ENCODE measurements at regions not wholly inside any gene's neighbourhood (a gene's known extent, or its start where the extent isn't known, plus 50 kb on each side); places are given as distances from the start of the nearest gene placed in this dataset.

DNA sequence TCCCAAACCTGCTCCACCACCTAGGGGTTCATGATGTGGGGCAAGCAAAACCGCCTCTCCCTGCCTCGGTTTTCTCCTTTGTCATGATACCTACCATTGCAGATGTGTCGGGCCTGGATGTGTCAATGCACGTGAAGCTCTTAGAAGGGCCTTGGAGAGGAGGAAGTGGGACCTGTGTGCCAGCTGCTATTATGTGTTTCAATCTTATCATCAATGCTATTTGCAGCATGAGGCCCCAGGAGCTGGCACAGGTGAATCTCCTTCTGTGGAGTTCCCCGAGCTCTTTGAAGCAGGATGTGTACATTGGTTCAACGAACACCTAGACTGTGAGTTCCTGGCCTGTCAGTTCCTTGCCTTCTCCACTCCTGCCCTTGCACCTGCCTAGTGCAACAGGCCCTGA is 331.6 kb downstream of the CTTN start:
- no peaks in the 10 kb centered on the region for H3K36me3 ChIP-seq
- H3K27ac ChIP-seq, result no peak overlapping the region
- no peak for TF ChIP-seq Cebpa-rat (IDR thresholded peaks at IDR 0.05)

DNA sequence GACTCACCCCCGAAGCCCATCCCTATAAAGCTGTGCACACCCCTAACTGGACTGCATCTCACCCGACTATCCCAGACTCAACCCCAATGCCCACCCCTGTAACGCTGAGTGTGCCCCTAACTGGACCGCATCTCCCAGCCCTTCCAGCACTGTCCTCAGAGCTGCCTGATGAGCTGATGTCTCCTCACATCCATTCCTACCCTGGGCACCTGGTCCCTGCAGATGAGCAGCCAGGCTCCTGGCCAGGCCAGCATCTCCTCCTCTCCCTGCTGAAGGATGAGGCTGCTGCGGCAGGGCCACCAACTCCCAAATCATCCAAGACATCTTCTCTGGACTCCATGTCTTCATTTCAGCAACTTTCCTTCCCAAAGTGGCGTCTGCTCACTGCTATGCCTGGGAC is 332.1 kb downstream of the CTTN start:
- Histone ChIP-seq H3K9ac (no peak overlapping the region), H4K20me1 (peaks cover 2% of the 10 kb centered on the region; the same call in 1 of the 2 replicates), H3K27me3 (no peaks in the 10 kb centered on the region), H3K4me1 (peaks cover 17% of the 10 kb centered on the region), H3K27ac (no peak overlapping the region), H3K9me3 (no peaks in the 10 kb centered on the region), H3K36me3 (no peaks in the 10 kb centered on the region), H3K4me3 (no peak overlapping the region), H3K4me2 (no peak overlapping the region)
- TF ChIP-seq Cebpa-rat (IDR thresholded peaks at IDR 0.05), result no peak

More for the DNA sequence above, 331.6 kb downstream of the CTTN start:
- H3K27me3 ChIP-seq, result no peaks in the 10 kb centered on the region
- no peak overlapping the region for H3K4me3 ChIP-seq
- no peak overlapping the region for H3K4me2 ChIP-seq
- H3K9me3 ChIP-seq, result no peaks in the 10 kb centered on the region
- H4K20me1 ChIP-seq, result peaks cover 6% of the 10 kb centered on the region; the same call in 1 of the 2 replicates
- peaks cover 22% of the 10 kb centered on the region for H3K4me1 ChIP-seq
- H3K9ac ChIP-seq, result no peak overlapping the region

DNA sequence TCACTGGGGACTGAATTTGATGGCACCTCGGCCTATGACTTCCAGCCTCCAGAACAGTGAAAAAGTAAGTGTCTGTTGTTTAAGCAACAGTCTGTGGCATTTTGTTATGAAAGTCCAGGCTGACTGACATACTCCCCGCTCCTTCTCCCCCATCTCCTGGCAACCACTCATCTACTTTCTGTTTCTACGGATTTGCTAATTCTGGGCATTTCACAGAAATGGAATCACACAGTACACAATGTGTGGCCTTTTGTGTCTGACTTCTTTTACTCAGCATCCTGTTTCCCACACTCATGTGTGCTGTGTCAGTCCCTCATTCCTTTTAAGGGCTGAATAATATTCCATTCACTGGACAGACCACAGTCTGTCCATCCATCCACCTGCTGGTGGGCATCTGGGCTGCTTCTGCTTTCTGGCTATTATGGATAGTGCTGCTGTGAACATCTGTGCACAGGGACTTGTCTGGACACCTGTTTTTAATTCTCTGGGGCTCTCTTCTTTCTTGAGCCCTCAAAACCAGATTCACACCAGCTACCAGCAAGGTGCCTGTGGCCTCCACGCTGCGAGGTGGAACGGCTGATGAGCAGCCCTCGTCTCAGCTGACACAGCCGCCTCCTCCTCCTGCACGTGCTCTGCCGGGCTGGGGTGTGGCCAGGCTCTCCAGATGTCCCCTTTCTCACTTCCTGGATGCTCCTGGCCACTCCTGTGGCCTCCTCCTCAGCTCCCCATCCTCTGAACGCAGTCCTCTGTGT is 333.1 kb downstream of the CTTN start:
- H3K9ac ChIP-seq, result no peak overlapping the region
- H3K9me3 ChIP-seq, result no peaks in the 10 kb centered on the region
- no peak overlapping the region for H3K4me2 ChIP-seq
- TF ChIP-seq Cebpa-rat (IDR thresholded peaks at IDR 0.05), result no peak
- no peak overlapping the region for H3K27ac ChIP-seq
- H3K4me1 ChIP-seq, result peaks cover 9% of the 10 kb centered on the region
- H4K20me1 ChIP-seq, result no peaks in the 10 kb centered on the region
- H3K36me3 ChIP-seq, result no peaks in the 10 kb centered on the region
- no peak overlapping the region for H3K4me3 ChIP-seq
- H3K27me3 ChIP-seq, result no peaks in the 10 kb centered on the region

DNA sequence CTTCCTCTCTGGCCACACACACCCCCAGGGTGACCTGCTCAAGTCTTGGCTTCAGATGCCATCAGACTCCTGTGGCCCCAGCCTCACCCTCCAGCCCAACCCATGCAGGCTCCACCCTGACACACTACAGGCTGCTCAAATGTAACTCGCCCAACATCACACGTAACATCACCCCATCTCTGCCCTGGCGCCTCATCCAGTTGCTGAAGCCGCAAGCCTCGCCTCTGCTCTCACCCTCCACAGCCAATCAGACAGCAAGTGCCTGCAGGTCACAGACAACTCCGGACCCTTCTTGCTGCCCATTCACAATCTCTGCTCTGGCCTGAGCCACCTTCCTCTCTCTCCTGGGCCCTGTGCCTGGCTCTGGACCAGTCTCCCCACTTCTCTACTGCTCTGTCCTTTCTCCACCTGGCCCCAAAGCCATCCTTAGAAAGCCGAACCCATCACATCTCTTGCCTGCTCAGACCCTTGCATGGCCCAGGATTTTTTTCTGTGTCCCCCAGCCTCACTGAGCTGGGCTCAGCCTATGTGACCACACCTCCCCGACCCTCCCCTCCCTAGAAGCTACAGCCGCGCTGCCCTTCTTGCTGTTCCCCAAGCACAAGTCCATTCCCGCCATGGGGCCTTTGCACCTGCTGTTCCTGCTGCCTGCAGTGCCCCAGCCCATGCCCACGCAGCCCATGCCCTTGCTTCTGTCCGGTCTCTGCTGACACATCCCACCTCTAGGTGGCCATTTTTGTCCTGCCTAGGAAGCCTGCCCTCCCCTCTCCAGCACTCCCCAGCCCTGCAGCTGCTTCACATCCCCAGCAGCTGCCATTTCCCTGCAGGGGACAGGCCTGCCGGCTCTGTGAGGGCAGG is 333.9 kb downstream of the CTTN start:
- Histone ChIP-seq H3K27ac (no peak overlapping the region), H3K27me3 (0 out of 2 replicates have a peak, but pooled peaks cover 2% of the 10 kb centered on the region), H3K9me3 (no peaks in the 10 kb centered on the region), H3K4me2 (no peak overlapping the region), H3K36me3 (no peaks in the 10 kb centered on the region), H3K9ac (no peak overlapping the region), H3K4me3 (no peak overlapping the region), H4K20me1 (no peaks in the 10 kb centered on the region), H3K4me1 (peaks cover 15% of the 10 kb centered on the region)
- TF ChIP-seq Cebpa-rat (IDR thresholded peaks at IDR 0.05), result no peak

DNA sequence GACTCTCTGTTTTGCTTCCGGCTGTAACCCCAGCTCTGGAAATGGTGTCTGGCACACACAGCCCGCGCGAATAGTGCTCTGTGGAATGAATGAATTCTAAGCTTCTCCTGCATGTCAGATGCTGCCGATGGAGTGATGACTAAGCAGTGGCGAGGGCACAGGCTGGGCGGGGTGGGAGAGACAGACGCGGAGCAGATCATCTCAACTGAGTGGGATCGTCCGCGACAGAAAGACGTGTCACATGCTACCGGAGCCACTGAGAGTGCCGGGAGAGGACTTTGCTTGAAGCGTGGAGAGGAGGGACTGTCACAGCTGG is 334.5 kb downstream of the CTTN start:
- no peaks in the 10 kb centered on the region for H4K20me1 ChIP-seq
- no peak overlapping the region for H3K4me3 ChIP-seq
- TF ChIP-seq Cebpa-rat (IDR thresholded peaks at IDR 0.05), result no peak
- peaks cover 18% of the 10 kb centered on the region for H3K4me1 ChIP-seq
- no peaks in the 10 kb centered on the region for H3K9me3 ChIP-seq
- H3K27me3 ChIP-seq, result 0 out of 2 replicates have a peak, but pooled peaks cover 6% of the 10 kb centered on the region
- H3K36me3 ChIP-seq, result no peaks in the 10 kb centered on the region
- H3K4me2 ChIP-seq, result no peak overlapping the region
- H3K9ac ChIP-seq, result no peak overlapping the region
- no peak overlapping the region for H3K27ac ChIP-seq

DNA sequence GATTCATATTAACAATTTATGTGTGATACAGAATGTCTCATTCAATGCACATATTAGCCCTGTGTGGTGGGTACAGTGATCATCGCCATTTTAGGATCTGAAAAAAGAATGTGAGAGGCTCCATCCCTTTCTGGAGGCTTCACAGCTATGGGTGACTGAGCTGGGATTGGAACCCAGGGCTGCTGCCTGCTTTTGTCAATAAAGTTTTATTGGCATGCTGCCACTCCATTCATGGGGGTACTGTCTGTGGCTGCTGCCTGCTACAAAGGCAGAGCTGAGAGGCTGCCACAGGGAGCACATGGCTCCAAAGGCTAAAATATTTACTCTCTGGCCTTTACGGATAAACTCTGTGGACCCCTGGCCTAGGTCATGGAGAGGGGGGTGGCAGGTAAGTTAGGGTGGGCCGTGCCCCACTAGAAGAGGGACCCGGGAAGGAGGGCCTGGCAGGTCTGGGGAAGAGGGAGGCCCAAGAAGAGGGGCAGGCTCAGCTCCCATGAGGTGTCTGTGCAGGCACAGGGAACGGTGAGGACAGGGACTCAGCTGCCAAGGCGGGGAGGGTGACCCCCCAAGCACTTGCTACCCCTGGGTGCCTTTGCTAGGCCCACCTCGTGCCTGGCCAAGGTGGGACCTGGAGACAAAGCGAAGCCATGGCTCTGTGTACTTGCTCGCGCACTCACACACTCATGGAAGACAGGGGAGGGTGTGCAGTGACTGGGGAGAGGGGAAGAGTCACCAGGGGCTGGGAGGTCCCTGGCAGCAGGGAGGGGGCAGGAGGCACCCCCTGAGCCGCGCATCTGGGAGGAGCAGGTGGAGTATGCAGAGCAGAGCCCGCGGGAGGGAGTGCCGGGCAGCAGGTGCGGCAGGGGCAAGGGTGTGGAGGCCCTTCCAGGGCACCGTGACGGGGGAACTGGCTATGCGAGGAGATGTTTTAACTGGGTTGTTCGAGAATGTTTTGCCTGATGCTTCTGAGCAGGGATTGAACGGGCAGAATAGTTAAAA is 335.3 kb downstream of the CTTN start:
- H3K4me3 ChIP-seq, result no peak overlapping the region
- no peaks in the 10 kb centered on the region for H3K36me3 ChIP-seq
- peaks cover 18% of the 10 kb centered on the region for H3K4me1 ChIP-seq
- H3K27ac ChIP-seq, result no peak overlapping the region
- H3K9me3 ChIP-seq, result no peaks in the 10 kb centered on the region
- H3K4me2 ChIP-seq, result no peak overlapping the region
- H4K20me1 ChIP-seq, result no peaks in the 10 kb centered on the region
- no peak overlapping the region for H3K9ac ChIP-seq
- TF ChIP-seq Cebpa-rat (IDR thresholded peaks at IDR 0.05), result no peak
- H3K27me3 ChIP-seq, result 0 out of 2 replicates have a peak, but pooled peaks cover 6% of the 10 kb centered on the region

DNA sequence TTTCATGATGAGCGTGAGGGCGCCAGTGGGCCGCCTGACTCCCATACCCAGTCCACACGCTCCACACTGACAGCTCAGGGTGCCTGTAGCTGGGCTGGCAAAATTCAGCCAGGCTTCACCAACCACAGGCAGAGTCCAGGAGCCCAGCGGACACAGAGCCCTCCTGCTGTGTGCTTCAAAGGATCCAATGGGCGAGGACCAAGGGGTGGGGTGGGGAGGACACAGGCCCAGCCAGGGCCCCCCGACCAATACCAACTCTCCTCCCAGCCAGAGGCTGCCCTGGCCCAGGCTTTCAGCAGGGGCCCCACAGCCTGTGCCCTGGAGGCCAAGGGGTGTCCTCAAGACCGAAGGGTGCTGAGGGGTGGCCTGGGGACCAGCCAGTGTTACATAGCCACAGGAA is 336.1 kb downstream of the CTTN start:
- no peak for TF ChIP-seq Cebpa-rat (IDR thresholded peaks at IDR 0.05)
- Histone ChIP-seq H3K4me1 (peaks cover 12% of the 10 kb centered on the region), H3K27ac (no peak overlapping the region), H3K9me3 (no peaks in the 10 kb centered on the region), H3K36me3 (no peaks in the 10 kb centered on the region), H3K4me2 (no peak overlapping the region), H4K20me1 (no peaks in the 10 kb centered on the region), H3K27me3 (0 out of 2 replicates have a peak, but pooled peaks cover 6% of the 10 kb centered on the region), H3K4me3 (no peak overlapping the region), H3K9ac (no peak overlapping the region)

DNA sequence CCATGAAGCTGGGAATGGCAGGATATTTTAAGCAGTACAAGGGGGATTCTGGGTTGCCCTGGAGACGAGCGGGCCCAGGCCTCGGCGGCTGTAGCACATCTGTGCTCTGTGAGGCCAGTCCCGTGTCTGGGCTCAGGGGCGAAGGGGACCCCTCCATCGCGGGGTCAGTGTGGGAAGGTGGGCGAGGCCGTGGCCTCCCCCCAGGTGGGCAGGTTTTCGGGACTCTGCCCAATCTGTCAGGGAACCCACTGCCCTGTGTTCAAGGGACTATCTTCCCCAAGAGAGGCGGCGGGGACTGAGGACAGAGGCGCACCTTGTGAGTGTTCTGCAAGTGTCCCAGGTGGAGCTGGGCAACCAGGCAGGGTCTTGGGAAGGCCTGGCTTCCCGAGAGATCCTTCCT is 336.6 kb downstream of the CTTN start:
- H3K9me3 ChIP-seq, result no peaks in the 10 kb centered on the region
- no peaks in the 10 kb centered on the region for H3K36me3 ChIP-seq
- no peak for TF ChIP-seq Cebpa-rat (IDR thresholded peaks at IDR 0.05)

DNA sequence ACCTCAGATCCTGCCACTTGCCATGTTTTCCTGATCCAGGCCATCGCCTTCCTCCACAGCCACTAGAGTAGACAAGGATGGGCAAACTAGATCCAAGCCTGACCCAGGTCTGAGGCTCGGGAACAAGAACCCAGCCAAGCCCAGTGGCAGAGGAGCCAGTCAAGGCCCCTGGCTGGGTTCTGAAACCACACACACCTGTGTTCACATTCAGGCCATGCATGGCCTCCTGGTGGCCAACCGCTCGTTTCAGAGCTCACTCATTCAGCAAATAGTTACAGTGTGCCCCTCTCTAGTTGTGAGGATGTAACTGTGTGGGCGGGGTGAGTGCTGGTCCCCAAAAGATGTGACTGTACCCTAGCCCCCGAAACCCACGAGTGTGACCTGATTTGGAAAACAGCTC is 337.6 kb downstream of the CTTN start:
- Histone ChIP-seq H3K9me3 (no peaks in the 10 kb centered on the region), H3K4me2 (no peak overlapping the region), H3K36me3 (no peaks in the 10 kb centered on the region), H3K4me3 (no peak overlapping the region), H3K4me1 (peaks cover 27% of the 10 kb centered on the region), H4K20me1 (no peaks in the 10 kb centered on the region), H3K9ac (no peak overlapping the region), H3K27ac (no peak overlapping the region), H3K27me3 (0 out of 2 replicates have a peak, but pooled peaks cover 6% of the 10 kb centered on the region)
- TF ChIP-seq Cebpa-rat (IDR thresholded peaks at IDR 0.05), result no peak

More for the DNA sequence above, 336.6 kb downstream of the CTTN start:
- Histone ChIP-seq H3K4me1 (peaks cover 16% of the 10 kb centered on the region), H3K9ac (no peak overlapping the region), H3K27me3 (0 out of 2 replicates have a peak, but pooled peaks cover 6% of the 10 kb centered on the region), H3K4me3 (no peak overlapping the region), H4K20me1 (no peaks in the 10 kb centered on the region), H3K4me2 (no peak overlapping the region), H3K27ac (no peak overlapping the region)

All from BLaER1 (cell line).